GM21825 (cell line): ENCODE measurements at regions not wholly inside any gene's neighbourhood (a gene's known extent, or its start where the extent isn't known, plus 50 kb on each side); places are given as distances from the start of the nearest gene placed in this dataset.
"Not testable (repeated sequence)": the region's sequence is repeated elsewhere in the genome, so short reads cannot be mapped to it uniquely, and the experiment has no call there.

ENCODE experiments used
- ATAC-seq: cut with Tn5 transposase; IDR thresholded peaks from one replicate; pipeline ENCODE4 v1.9.1; 2021; ENCODE audit warnings: mild to moderate bottlenecking, moderate library complexity; ENCODE audit not compliant: unreplicated experiment

GRCh38 chr14:40762177-40762576, 844.5 kb upstream of the LRFN5 start:
- no peak for ATAC-seq

- no peak for ATAC-seq
Observed at GRCh38 chr14:40760704-40761103, 846.0 kb upstream of the LRFN5 start.

GRCh38 chr14:40758076-40758475, 848.6 kb upstream of the LRFN5 start:
- no peak for ATAC-seq

- no peak for ATAC-seq
Observed at GRCh38 chr14:40757376-40757950, 849.2 kb upstream of the LRFN5 start.

GRCh38 chr14:40733206-40733605, 873.5 kb upstream of the LRFN5 start:
- no peak for ATAC-seq

- no peak for ATAC-seq
Observed at GRCh38 chr14:40727107-40727506, 879.6 kb upstream of the LRFN5 start.

GRCh38 chr14:40713387-40713786, 893.3 kb upstream of the LRFN5 start:
- no peak for ATAC-seq

GRCh38 chr14:40697231-40697630, 909.4 kb upstream of the LRFN5 start:
- ATAC-seq, result no peak

- no peak for ATAC-seq
Observed at GRCh38 chr14:40694023-40694422, 912.7 kb upstream of the LRFN5 start.

GRCh38 chr14:40691066-40691465, 915.6 kb upstream of the LRFN5 start:
- ATAC-seq, result no peak

GRCh38 chr14:40685764-40686163, 920.9 kb upstream of the LRFN5 start:
- no peak for ATAC-seq

- no peak for ATAC-seq
Observed at GRCh38 chr14:40684328-40684727, 922.3 kb upstream of the LRFN5 start.

GRCh38 chr14:40682131-40682913, 924.4 kb upstream of the LRFN5 start:
- no peak for ATAC-seq

- ATAC-seq, result no peak
Observed at GRCh38 chr14:40679256-40679655, 927.4 kb upstream of the LRFN5 start.

- ATAC-seq, result not testable (repeated sequence)
Observed at GRCh38 chr14:40677206-40677605, 929.5 kb upstream of the LRFN5 start.

GRCh38 chr14:40674502-40674901, 932.2 kb upstream of the LRFN5 start:
- no peak for ATAC-seq

GRCh38 chr14:40656311-40656710, 950.4 kb upstream of the LRFN5 start:
- ATAC-seq, result no peak

GRCh38 chr14:40652089-40652691, 954.5 kb upstream of the LRFN5 start:
- no peak for ATAC-seq

GRCh38 chr14:40630471-40630870, 976.2 kb upstream of the LRFN5 start:
- no peak for ATAC-seq

- not testable (repeated sequence) for ATAC-seq
Observed at GRCh38 chr14:40629551-40630137, 977.0 kb upstream of the LRFN5 start.

- ATAC-seq, result no peak
Observed at GRCh38 chr14:40629144-40629543, 977.5 kb upstream of the LRFN5 start.

- ATAC-seq, result no peak
Observed at GRCh38 chr14:40623643-40624042, 983.0 kb upstream of the LRFN5 start.
